ENCODE measurements at regions not wholly inside any gene's neighbourhood (a gene's known extent, or its start where the extent isn't known, plus 50 kb on each side); places are given as distances from the start of the nearest gene placed in this dataset.

DNA sequence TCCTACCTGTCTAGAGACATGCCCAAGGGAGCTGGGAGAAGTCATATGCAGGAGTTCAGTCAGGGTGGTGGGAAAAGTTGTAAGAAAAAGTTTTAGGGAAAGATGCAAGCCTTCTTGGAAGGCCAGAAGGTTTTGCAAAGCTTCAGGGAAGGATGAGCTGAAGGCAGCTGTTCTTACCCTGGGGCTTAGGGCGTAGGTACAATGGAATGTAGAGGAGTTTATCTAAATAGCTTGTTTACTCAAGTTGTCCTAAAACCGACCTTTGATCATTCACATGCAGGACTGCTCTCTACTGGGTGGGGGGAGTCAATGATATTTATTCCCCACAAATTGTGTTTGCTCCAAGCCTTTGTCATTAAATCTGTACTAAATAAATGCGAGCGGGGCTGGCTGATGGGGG lies 277.0 kb downstream of the CRPPA start:
- TF ChIP-seq, protein P1, sequence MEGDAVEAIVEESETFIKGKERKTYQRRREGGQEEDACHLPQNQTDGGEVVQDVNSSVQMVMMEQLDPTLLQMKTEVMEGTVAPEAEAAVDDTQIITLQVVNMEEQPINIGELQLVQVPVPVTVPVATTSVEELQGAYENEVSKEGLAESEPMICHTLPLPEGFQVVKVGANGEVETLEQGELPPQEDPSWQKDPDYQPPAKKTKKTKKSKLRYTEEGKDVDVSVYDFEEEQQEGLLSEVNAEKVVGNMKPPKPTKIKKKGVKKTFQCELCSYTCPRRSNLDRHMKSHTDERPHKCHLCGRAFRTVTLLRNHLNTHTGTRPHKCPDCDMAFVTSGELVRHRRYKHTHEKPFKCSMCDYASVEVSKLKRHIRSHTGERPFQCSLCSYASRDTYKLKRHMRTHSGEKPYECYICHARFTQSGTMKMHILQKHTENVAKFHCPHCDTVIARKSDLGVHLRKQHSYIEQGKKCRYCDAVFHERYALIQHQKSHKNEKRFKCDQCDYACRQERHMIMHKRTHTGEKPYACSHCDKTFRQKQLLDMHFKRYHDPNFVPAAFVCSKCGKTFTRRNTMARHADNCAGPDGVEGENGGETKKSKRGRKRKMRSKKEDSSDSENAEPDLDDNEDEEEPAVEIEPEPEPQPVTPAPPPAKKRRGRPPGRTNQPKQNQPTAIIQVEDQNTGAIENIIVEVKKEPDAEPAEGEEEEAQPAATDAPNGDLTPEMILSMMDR (IDR thresholded peaks at IDR 0.05): no peak
- TF ChIP-seq POLR2A (IDR thresholded peaks at IDR 0.05): no peak
